HG03354 (cell line): ENCODE measurements at regions not wholly inside any gene's neighbourhood (a gene's known extent, or its start where the extent isn't known, plus 50 kb on each side); places are given as distances from the start of the nearest gene placed in this dataset.
"Not testable (repeated sequence)": the region's sequence is repeated elsewhere in the genome, so short reads cannot be mapped to it uniquely, and the experiment has no call there.

Experiments used
- ATAC-seq: cut with Tn5 transposase; IDR thresholded peaks from one replicate; pipeline ENCODE4 v1.9.1; 2021; ENCODE audit warnings: mild to moderate bottlenecking; ENCODE audit not compliant: unreplicated experiment, poor library complexity, severe bottlenecking

DNA sequence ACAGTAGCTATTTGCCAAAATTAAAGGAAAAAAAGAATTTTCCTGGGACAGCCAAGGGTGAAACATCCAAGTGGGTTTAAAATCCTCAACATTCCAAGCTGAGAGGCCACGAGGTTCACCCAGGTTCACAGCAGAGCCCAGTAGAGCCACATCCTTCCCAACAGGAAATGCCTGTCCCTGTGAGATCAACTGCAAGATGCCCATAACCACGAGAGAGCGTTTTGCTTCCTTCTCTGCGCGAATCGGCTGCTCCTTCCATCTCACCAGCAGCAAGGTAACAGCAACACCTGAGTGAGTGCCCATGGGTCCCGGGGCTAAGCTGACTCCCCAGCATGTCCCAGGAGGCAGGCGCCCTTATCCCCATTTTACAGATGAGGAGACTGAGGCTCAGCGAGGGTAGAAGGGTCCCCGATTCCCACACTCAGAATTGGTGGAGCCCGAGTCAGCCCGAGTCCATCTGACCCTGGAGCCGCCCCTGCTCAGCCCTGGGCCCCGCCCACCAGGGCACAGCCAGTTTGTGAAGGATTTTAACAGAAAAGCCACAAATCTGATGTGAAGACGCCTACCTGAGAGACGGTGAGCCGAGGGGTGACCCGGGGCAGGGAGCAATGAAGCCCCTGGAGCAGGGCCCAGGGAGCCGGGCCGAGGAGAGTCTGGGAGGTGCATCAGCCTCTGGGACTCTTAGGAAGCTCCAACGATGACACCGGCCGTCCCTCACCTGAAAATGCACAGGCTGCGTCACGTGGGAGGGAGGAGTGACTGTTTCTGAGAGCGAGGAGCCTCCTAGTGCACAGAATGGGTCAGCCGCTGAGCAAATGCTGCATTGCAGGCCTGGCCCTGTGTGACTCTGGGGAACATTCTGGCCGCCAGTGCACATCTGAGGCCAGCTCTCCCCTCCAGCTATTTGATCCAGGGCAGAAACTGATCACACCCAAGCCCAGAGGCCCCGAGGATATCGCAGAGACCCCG is 236.9 kb upstream of the SFSWAP start:
- no peak for ATAC-seq

DNA sequence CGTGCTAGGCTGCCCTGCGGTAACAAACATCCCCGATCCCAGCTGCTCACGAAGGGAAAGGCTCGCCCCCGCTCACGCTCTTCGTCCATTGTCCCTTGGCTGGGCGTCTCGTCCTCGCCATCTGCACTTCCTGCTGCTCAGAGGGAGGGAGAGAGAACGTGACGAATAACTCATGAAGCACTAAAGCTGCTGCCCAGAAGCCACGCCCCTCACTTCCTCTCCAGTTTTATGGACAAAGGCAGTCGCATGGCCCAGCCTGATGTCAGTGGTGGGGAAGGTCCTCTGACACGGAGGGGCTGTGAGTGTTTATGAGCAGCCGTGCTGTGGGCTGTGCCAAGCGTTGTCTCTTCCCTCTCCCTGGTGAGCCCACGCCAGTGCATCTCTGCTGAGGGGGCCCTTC is 235.9 kb upstream of the SFSWAP start:
- not testable (repeated sequence) for ATAC-seq

DNA sequence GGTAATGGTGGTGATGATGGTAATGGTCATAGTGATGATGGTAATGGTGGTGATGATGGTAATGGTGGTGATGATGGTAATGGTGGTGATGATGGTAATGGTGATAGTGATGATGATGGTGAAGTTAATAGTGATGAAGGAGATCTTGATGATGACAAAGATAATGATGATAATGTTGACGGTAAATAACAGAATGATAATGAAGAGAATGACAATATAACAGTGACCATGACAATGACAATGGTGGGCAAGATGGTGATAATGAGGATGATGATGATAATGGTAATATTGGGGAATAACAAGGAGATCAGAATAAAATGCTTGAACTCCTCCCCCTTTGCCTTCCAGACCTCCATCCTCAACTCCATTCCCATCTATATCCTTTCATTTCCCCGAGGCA is 233.3 kb upstream of the SFSWAP start:
- no peak for ATAC-seq

DNA sequence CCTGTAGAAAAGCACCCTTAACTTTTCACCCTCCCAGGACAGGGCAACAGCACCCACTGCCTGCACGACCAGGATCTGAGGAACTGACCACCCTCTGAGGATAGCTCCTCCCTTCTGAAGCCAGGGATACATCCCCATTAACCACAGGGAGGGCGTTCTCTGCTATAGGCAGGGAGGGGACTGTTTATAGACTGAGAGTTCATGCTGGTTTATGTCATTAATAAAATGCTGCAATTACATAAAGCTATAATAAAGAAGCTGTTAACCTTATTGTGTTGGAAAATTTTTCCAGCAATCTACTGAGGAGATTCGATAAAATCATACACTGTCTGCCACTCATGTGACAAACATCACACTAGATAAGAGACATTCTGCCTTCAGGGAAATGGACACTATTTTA is 232.4 kb upstream of the SFSWAP start:
- no peak for ATAC-seq

DNA sequence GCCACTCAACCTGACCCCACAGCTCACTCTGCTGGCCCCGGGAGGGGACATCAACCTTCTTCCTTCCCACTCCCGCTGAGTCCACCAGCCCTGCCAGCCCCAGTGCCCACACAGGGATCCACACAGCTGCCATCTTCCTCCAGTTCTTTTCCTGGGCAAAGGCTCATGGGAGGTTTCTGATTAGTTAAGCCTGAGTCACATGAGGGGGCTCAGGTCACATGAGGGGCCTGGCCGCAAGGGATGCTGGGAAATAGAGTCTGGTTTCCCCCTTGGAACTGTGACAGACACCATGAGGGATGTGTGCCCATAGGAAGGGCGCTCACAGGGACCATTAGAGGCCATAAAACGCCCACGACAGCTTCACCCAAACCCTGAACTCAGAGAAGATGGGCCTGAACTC is 228.7 kb upstream of the SFSWAP start:
- no peak for ATAC-seq

DNA sequence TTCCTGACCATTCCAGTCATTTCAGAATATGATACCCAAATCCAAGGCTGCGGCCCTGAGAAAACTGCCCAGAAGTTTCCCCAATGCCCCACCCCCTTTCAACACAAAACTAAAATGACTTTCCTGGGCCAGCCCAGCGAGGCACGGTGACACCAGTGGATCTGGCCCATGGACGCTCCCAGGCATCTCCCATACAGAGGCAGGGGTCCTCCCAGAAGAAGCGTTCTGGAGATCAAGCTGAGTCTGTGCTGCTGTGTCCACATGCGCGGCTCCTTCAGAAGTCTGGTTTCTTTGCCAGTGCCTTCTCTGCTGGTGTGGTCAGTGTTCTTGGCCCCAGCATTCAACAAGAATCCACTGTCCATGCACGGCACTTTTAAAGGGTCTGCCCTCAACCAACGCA is 228.2 kb upstream of the SFSWAP start:
- no peak for ATAC-seq

DNA sequence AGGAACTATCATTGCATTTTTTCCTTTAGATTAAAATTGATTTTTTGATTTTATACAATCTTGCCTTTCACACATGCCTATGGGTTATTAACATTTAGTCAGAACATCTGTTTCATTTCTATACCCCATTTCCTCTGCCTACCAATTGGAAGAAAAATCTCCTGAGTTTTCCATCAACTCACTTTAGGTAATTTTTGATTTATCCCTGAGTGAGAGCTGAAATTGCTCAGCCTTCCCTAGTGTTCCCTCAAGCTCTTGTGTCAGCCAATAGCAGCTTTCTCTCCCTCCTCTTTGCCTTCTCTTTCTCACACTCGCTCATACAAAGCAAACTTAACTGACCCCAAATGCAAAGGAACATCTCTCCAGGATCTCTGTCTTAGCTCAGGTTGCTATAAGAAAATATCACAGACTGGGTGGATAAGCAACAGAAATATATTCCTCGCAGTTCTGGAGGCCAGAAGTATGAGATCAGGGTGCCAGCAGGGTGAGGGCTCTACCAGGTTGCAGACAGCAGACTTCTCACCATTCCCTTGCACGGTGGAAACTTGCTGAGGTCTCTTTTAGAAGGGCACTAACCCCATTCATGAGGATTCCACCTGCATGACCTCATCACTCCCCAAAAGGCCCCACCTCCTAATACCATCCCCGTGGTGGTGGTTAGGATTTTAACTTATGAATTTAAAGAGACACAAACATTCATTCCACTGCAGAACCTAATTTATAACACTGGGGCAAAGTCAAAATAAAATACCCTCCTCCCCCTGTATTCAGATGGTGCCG is 224.2 kb upstream of the SFSWAP start:
- no peak for ATAC-seq

DNA sequence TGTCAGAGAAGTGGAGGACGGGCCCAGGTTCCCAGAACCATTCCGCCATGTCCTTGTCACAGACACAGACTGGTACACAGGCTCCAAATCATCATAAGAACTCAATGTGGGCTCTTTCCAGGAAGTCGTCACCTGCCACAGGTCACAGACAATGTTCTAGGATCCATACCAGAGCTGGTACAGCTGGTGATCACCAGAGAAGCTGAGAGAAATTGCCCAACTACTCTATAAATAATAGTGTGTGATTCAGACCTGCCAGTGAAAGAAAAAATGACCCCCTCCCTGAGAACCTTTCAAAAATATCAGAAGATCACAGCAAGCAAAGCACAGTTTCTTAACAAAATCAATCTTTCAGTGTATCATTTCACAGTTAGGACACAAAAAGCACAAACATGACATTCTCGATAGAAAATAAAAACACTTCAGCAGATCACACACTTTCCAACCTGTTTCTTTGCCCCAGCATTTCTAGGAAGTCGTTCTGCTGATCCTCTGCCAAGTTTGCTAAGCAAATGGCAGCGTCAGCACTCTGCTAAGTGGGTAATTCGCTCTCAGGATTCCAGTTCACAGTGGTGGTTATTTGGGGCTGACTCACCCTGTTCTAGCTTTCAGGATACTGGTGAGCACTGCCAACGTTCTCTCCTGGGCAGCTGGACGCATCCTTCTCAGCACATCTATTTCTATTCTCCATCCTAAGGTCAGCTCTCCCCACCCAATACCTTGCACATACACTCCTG is 223.3 kb upstream of the SFSWAP start:
- ATAC-seq: no peak

DNA sequence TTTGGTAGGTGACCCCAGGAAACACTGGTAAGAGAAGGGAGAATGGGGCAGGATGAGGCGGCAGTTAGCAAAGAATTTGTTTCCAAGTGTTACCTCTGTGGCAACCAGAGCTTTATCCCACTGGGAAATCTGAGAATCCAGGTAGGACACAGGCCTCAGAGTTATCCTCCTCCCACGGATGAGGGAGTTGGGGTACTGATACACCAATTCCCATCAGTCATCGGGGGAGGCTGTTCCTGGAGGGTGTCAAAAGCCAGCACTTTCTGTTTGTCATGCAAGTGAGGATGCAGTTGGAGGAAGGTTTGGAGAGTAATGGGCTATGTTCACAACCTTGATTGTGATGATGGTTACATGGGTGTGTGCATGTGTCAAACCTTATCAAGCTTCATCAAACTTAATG is 221.2 kb upstream of the SFSWAP start:
- no peak for ATAC-seq

DNA sequence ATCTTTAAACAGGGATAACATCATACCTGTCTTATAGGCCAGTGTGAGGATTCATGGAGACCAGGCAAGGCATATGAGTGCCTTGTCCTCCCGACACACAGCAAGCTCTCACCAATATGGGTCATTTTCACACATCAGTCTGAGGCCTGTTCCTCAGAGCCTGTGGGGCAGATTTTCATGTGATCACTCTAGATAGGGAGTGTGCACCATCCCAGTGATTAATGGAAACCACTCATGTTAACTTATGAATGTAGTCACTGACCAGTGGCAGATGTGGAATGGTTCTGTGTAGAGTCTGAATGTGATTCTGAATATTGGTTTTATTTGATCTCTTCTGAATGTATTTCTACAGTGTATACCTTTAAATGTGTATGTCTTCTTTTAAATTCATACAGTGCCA is 219.7 kb upstream of the SFSWAP start:
- no peak for ATAC-seq

DNA sequence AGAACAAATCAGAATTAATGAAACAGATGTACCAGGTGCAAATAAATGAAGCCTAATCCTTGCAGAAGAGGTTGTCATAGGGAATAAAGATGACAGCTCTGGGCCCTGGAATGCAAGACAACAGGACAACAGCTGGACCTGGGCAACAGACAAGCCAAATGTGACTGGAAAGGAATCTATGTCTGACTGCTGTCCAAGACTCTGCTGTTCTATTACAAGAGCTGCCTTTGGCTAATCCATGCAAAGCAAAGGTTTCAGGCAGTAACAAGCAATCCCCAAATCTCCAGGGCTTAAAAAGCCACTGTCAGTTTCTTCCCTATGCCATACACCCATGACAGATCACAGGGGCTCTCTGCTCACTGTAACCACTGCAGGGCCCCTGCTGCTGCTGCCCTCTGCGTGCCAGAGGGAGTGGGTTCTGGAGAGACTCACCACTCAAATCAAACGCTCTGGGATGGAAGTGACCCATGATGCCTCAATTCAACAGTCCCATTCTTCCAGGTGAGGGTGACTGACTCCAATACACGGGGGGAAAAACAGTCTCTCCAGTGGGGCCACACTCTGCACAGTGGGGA is 218.9 kb upstream of the SFSWAP start:
- no peak for ATAC-seq

DNA sequence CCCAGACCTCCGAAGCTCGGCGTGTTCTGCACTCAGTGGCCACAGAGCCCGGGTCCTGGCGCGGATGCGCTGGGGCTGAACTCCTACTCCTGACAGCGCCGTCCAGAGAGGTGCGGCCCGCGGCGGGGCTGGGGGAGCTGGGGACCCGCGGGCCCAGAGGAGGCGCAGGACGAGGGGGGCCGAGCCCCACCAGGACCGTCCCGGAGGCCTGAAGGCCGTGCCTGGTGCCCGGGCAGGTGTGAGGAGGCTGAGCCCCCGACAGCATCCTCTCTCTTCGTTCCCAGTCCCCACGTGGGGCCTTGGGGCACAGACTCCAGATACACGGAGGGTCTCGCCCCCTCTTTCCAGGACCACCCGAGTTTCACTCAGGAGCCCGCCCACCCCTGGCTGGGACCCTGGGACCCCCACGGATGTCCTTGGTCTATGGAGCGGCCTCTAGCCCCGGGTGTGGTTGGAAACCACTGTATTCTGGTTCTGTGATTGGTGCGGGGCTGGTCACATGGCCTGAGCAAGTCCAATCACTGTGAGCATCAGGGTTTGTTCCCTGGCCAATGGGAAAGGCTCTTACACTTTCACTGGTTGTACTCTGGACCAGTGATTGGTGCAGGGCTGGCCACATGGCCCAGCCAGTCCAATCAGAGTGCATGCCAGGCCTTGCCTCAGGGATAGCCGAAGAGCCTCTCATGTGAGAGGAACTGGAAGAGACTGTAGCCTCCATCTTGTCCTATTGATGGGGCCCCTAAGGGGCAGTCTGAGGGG is 217.6 kb upstream of the SFSWAP start:
- ATAC-seq: no peak

DNA sequence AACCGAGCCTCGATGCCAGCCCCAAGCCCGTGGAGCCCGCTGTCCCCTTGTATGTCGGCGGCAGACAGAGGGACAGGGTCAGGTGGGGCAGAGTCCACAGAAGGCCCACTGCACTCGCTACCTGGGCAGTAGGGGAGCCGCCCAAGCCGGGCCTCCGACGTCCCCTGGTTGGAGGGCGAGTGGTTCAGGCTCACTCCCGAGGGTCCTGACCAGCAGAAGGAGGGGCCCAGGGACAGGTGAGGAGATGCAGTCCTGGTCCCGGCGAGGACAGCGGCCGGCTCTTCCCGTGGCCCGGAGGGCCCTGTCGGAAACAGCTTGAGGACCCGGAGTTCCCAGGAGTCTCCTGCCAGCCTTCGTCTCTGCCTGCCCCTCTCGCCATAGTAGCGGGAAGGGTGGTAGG is 216.7 kb upstream of the SFSWAP start:
- no peak for ATAC-seq

DNA sequence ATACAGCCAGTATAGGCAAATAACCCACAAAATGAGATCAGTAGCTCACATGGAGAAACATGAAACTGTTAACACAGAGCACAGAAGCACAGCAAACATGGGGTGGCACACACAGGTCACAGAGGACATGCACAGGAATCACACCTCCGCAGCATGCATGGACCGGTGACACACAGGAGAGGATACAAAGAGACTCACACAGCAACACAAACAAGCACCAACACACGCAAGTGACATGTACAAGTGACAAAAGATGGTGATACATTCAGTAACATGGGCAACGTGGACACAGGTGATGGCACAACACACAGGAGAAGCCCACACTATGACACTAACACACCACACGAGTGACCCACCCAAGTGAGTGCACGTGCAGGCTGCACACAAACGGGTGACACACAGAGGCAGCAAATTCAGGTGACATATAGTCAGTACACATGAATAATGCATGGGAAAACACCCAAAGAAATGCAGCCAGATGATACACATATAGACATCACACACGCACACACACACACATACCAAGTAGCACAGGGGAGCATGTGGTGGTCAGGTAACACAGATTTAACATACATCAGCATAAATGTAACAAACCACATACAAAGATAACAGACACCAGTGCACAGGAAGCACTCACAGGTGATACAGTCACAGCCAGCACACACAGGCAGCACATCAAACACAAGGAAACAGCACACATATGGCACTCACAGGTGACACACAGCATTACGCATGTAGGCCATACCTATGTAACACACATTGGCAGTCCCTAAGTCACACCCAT is 216.0 kb upstream of the SFSWAP start:
- ATAC-seq: no peak

DNA sequence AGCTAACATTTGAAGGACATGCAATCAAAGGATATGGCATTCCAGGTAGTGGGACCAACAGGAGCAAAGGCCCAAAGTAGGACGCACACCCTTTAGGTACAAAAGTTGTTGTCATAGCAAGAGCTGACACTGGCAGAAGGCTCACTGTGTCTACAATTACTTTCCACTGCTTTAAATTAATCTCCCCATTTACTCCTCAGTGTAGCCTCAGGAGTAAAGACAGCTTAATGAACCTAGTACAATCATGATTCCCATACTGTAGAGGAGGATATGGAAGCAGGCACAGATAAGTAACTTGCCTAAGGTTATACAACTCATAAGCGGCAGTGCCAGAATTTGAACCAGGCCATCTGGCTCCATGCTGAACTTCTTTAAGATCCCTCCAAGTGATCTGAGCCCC is 212.9 kb upstream of the SFSWAP start:
- ATAC-seq: no peak

DNA sequence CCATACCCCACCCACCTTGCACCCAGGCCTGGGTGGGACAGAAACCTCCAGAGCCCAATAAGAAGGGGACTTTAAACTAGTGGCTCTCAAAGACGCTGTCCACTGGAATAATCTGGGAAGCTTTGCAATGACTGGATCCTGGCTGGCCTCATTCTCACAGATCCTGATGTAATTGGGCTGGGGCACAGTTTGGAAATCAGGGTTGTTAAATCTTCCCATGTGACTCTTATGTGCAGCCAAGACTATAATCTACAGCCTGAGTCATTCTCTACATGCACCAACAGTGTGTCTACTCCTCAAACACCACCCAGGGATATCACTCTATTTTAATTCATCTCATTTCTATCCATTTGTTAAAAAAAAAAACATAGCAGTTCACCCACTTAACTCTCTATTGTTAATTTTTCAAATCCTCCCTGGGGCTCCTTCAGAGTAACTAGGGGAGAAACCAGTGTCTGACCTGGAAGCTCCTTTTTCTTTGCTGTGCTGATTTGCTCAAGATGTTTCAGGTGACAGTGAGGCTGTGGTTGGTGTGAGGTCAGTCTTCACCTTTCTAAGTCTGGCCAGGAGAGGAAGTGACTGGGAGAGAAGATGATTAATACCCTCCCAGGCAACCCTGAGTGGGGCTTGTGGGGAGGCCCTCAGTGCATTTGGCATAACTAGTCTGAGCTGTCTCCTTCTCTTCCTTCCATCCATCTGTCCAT is 211.6 kb upstream of the SFSWAP start:
- no peak for ATAC-seq

DNA sequence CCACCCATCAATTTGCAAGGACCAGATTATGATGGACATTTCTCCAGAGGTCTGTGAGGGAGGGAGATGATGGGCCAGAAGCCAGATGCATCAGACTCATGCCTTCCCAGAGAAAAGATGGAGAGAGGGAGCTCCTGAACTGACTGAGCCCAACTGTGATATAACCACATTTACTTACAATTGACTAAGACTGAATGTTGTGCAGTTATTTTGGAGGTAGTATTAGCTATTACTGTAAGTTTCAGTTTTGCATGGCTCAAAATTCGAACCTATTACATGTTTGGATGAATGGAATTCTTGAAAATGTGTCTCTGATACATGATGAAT is 211.1 kb upstream of the SFSWAP start:
- no peak for ATAC-seq

DNA sequence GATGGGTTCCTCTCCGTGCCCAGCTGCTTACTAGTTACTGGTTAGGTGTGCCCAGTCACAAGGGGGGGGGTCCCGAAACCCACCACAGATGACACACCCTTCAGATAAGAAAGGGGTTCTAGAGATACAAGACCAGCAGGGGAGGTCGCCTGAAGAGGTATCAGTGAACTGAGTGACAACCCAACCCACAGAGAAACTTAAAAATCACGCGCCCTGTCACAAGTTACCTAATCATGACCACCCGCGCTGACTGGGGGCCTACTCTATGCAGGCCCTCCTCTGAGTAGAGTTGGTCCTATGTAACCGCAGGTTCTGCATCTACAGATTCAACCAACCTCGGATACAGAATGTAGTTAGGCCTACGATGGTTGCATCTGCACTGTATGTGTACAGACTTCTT is 210.3 kb upstream of the SFSWAP start:
- ATAC-seq: no peak
